Omental fat pad (tissue), 3 donors: ENCODE measurements at regions not wholly inside any gene's neighbourhood (a gene's known extent, or its start where the extent isn't known, plus 50 kb on each side); places are given as distances from the start of the nearest gene placed in this dataset.

Experiments
- ATAC-seq: fragments of 150-250 bp; one replicate; pipeline ENCODE4 v1.9.1; 2016; ENCODE audit warnings: mild to moderate bottlenecking, moderate library complexity; ENCODE audit not compliant: low FRiP score
- DNase-seq: peaks from one replicate; pipeline ENCODE4 v3.0.0-alpha.2; 2019; ENCODE audit warnings: low spot score
- CTCF ChIP-seq, 3 donors: fragments of 450-650 bp; IDR thresholded peaks; one replicate each; pipeline ENCODE4 v1.5.1; 2016 to 2017; ENCODE audit warnings: antibody characterized with exemption in 3 of 3, mild to moderate bottlenecking in 3 of 3, moderate library complexity in 2 of 3

GRCh38 chr2:153109793-153110192 is 368.8 kb downstream of the RPRM start:
- ATAC-seq (no peak), DNase-seq (no peak)
- no peak for TF ChIP-seq CTCF (IDR thresholded peaks at IDR 0.05)

GRCh38 chr2:153106802-153107477 is 371.6 kb downstream of the RPRM start:
- ATAC-seq, result no peak
- TF ChIP-seq CTCF (IDR thresholded peaks at IDR 0.05), result no peak

GRCh38 chr2:153105829-153106578 is 372.6 kb downstream of the RPRM start:
- DNase-seq, result no peak
- no peak for TF ChIP-seq CTCF (IDR thresholded peaks at IDR 0.05)
- peak; percentile 99 for ATAC-seq

More at GRCh38 chr2:153106802-153107477, 371.6 kb downstream of the RPRM start:
- no peak for DNase-seq

GRCh38 chr2:153101187-153101586 is 377.4 kb downstream of the RPRM start:
- DNase-seq, result no peak
- ATAC-seq, result peak; percentile 55
- no peak for TF ChIP-seq CTCF (IDR thresholded peaks at IDR 0.05)

GRCh38 chr2:153100151-153100550 is 378.4 kb downstream of the RPRM start:
- ATAC-seq (no peak), DNase-seq (no peak)
- TF ChIP-seq CTCF (IDR thresholded peaks at IDR 0.05), result no peak

- ATAC-seq, result no peak
- no peak for DNase-seq
- TF ChIP-seq CTCF (IDR thresholded peaks at IDR 0.05), result no peak
Measured at GRCh38 chr2:153098073-153098472, 379.7 kb downstream of the ARL6IP6 start.

- ATAC-seq (no peak), DNase-seq (no peak)
- TF ChIP-seq CTCF (IDR thresholded peaks at IDR 0.05), result no peak
Measured at GRCh38 chr2:153096272-153096671, 377.9 kb downstream of the ARL6IP6 start.
